22Rv1 (cell line): ENCODE measurements at regions not wholly inside any gene's neighbourhood (a gene's known extent, or its start where the extent isn't known, plus 50 kb on each side); places are given as distances from the start of the nearest gene placed in this dataset.

ENCODE experiments used
- H3K27ac ChIP-seq: fragments of 450-650 bp; 2 replicates; pipeline ENCODE4 v1.5.1; 2017
- CTCF ChIP-seq: fragments of 450-650 bp; IDR thresholded peaks from 2 replicates; pipeline ENCODE4 v1.5.1; 2017; ENCODE audit warnings: mild to moderate bottlenecking
- ZFX ChIP-seq: fragments of 450-650 bp; IDR thresholded peaks from 2 replicates; pipeline ENCODE4 v1.6.1; 2017; ENCODE audit warnings: antibody characterized with exemption, borderline replicate concordance

GRCh38 chr2:64852771-64853241 lies 136.4 kb upstream of the SLC1A4 start:
- TF ChIP-seq ZFX (no peak), CTCF (no peak)
- no peak overlapping the region for H3K27ac ChIP-seq

GRCh38 chr2:64853306-64853705 lies 135.9 kb upstream of the SLC1A4 start:
- TF ChIP-seq CTCF: no peak
- TF ChIP-seq ZFX: no peak
- H3K27ac ChIP-seq: no peak overlapping the region

DNA sequence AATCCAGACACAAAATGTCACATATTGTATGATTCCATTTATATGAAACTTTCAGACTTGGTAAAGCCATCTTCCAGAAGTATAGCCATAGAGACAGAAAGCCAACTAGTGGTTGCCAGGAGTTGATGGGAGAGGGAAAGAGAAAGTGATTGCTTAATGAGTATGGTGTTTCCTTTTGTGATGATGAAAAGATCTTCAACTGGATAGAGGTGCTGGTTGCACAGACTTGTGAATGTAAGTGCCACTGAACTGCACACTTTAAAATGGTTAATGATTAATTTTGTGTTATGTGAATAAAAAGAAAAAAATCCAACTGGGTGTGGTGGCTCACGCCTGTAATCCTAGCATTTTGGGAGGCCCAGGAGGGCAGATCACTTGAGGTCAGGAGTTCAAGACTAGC lies 135.3 kb upstream of the SLC1A4 start:
- no peak overlapping the region for H3K27ac ChIP-seq
- TF ChIP-seq CTCF (no peak), ZFX (no peak)

- no peak overlapping the region for H3K27ac ChIP-seq
- TF ChIP-seq CTCF: no peak
- TF ChIP-seq ZFX: no peak
Measured at GRCh38 chr2:64854773-64855237, 134.4 kb upstream of the SLC1A4 start.

DNA sequence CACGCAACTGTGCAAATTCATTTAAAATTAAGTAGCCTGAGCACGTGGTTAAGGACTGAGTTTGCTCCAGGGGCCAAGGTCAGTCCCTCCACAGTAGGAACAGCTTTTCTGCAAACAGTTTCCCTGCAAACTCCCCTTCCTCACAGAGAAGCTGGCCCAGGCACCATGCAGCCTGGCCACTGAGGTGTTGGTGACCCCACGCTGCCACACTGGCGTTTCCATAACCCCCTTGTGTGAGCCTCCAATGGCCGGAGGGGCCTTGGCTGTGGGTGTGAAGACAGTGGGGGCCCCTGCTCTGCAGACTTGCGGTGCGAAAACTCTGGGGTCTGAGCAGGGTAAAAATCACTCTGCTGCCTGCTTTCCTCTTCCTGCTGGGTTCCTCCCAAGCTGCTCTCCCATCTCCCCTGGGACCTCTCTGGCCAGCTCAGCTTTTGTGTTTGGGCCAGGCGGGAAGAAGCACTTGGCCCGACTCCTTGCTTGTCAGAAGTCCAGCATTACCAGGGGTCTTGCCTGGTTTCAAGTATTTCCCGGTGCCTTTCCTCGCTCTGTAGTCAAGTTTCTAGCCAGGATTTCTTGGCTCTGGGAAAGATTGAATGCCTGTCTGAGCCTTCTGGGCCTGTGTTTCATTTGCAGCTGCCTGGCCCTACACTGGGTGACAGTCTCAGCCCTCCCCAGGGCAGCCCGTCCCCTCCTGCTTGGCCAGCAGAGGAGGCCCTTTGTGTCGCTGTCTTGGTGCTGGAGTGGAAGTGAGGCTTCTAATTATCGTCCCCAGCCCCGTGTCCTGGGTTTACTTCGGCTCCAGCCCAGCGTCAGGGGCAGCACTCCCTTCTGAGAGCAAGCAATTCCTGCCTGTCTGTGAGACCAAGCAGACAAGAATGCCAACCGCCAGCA lies 131.4 kb upstream of the SLC1A4 start:
- H3K27ac ChIP-seq: no peak overlapping the region
- TF ChIP-seq CTCF: no peak
- TF ChIP-seq ZFX: no peak

DNA sequence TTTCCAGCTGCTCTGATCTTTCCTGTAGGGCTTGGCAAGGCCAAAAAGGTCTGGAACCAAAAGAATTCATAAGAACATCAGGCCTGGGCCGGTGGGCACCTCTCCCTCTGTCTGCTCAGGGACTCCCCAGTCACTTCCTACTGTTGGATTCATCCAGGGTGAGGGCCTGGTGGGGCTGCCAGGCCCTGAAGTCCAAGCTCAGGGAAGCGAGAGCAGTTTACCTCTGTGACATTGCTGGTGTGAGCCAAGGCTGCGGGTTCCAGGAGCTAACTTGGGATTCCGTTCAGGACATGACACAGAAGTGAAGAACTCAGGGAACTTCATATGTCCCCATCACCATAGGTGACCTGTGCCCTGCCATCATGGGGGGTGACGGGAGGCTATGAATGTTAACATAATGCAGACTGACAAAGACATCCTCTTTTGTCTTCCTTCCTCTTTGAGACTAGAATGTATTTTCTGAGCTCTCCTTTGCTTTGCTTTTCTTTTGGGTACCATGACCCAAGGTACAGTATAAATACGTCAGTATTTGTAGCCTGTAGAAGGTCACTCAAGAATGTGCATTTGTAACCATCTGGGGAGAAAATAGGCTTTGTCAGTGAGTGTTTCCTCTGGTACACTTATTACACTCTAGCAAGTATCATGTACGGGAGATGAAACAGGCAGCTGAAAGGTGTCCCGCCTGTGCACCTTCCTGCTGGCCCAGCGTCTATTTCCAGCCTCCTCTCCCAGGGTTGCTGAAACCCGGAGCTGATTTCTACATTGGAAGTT lies 130.5 kb upstream of the SLC1A4 start:
- peak overlapping the region; percentile 66 for H3K27ac ChIP-seq
- TF ChIP-seq CTCF (no peak), ZFX (no peak)
